ENCODE measurements at regions not wholly inside any gene's neighbourhood (a gene's known extent, or its start where the extent isn't known, plus 50 kb on each side); places are given as distances from the start of the nearest gene placed in this dataset.

DNA sequence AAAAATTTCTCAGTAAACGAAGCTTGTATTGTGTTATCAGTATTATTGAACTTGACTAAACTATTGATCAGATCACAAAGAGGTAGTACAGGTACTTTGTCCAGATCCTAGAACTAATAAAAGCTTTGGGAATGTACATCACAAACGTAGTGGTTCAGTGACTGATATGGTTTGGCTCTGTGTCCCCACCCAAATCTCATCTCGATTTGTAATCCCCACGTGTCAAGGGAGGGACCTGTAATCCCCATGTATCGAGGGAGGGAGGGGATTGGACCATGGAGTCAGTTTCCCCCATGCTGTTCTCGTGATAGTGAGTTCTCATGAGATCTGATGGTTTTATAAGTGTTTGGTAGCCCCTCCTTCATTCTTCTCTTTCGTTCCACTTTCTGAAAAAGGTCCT is 100.9 kb downstream of the ARRDC3 start:
- Histone ChIP-seq H3K27ac (replicated peaks) (no peak overlapping the region), H3K4me1 (peaks cover 19% of the 10 kb centered on the region), H3K9me3 (replicated peaks) (no peaks in the 10 kb centered on the region), H3K36me3 (no peaks in the 10 kb centered on the region), H3K27me3 (ENCODE audit: low read depth) (no peaks in the 10 kb centered on the region), H3K4me3 (no peak overlapping the region)
- DNase-seq: no peak
- intact Hi-C loops (cut with micrococcal nuclease): loop anchor here (10.0 kb wide), 1 partner anchor 167 kb away; no protein-coding TSS in a partner anchor
- TF ChIP-seq, protein P1, sequence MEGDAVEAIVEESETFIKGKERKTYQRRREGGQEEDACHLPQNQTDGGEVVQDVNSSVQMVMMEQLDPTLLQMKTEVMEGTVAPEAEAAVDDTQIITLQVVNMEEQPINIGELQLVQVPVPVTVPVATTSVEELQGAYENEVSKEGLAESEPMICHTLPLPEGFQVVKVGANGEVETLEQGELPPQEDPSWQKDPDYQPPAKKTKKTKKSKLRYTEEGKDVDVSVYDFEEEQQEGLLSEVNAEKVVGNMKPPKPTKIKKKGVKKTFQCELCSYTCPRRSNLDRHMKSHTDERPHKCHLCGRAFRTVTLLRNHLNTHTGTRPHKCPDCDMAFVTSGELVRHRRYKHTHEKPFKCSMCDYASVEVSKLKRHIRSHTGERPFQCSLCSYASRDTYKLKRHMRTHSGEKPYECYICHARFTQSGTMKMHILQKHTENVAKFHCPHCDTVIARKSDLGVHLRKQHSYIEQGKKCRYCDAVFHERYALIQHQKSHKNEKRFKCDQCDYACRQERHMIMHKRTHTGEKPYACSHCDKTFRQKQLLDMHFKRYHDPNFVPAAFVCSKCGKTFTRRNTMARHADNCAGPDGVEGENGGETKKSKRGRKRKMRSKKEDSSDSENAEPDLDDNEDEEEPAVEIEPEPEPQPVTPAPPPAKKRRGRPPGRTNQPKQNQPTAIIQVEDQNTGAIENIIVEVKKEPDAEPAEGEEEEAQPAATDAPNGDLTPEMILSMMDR (IDR thresholded peaks at IDR 0.05; ENCODE audit: borderline replicate concordance): no peak

DNA sequence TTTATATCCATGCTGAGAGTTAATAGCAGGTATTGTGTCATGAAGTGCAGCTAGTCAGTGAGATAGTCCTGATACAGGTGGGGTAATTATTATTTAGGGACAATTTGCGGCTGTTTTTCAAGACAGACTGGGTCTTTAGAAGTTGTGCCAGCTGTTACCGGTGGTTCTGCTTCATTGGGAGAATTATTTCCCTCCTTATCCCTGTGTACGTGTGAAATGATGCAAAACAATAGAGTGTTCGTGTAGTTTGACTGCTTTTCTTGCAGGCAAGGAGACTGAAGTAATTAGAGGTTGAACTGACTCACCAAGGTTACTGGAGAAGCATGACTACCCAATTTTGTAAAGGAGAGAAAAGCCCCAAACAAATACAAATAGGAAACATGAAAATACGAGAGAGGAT is 101.7 kb downstream of the ARRDC3 start:
- TF ChIP-seq, protein P1 (IDR thresholded peaks at IDR 0.05; ENCODE audit: borderline replicate concordance): no peak
- no peak overlapping the region for H3K4me3 ChIP-seq
- intact Hi-C loops (cut with micrococcal nuclease): loop anchor here (10.0 kb wide), 1 partner anchor 167 kb away; no protein-coding TSS in a partner anchor

DNA sequence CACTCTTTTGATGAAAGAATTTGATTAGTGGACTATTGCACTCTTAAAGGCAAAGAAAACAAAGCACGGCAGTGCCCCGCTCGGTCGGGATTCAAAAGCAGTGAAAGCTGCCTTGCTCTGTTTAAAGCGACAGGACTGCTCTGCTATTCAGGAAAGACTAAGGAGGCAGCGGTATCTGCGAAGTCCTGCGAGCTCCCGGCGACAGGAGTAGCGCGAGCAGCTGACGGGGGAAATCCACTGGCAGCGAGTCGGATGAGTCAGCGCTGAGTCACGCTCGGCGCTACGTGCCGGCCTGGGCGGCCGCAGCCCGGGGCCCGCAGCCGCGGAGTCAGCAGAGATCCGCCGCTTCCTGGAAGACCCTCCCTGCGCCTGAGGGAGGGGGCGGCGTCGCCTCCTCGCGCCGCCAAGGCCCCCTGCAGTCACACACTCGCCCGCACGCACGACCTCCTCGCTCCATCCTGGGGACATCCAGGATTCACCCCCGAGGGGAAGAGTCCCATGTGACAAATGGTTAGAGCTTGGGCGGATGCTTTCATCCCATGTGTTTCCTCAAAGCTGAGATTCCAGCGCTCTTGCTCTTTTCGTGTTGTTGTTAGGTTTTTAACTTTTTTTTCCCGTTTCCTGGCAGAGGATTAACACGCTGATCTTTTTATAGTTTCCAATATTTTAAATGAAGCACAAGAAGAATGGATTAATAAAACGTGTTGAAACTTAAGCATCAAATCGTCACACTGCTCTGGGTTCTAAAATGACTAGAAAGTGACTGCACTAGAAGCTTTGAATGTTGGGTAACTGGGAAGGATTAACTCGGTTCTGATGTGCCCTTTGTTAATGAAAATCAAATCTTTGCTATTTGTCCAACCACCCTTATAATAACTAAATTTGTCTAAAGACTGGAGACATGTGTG is 102.5 kb downstream of the ARRDC3 start:
- Histone ChIP-seq H3K27me3 (ENCODE audit: low read depth) (no peaks in the 10 kb centered on the region), H3K9me3 (replicated peaks) (no peaks in the 10 kb centered on the region), H3K4me1 (peaks cover 19% of the 10 kb centered on the region), H3K4me3 (peak overlapping the region; percentile 68), H3K36me3 (no peaks in the 10 kb centered on the region), H3K27ac (replicated peaks) (peak overlapping the region; percentile 94)
- DNase-seq: peak; percentile 94
- intact Hi-C loops (cut with micrococcal nuclease): loop anchor here (10.0 kb wide), 1 partner anchor 166 kb away; no protein-coding TSS in a partner anchor
- TF ChIP-seq, protein P1 (IDR thresholded peaks at IDR 0.05; ENCODE audit: borderline replicate concordance): peak; percentile 11

More for the DNA sequence above, 101.7 kb downstream of the ARRDC3 start:
- Histone ChIP-seq H3K4me1 (peaks cover 19% of the 10 kb centered on the region), H3K27ac (replicated peaks) (peak overlapping the region; percentile 94), H3K36me3 (no peaks in the 10 kb centered on the region), H3K9me3 (replicated peaks) (no peaks in the 10 kb centered on the region), H3K27me3 (ENCODE audit: low read depth) (no peaks in the 10 kb centered on the region)
- no peak for DNase-seq

DNA sequence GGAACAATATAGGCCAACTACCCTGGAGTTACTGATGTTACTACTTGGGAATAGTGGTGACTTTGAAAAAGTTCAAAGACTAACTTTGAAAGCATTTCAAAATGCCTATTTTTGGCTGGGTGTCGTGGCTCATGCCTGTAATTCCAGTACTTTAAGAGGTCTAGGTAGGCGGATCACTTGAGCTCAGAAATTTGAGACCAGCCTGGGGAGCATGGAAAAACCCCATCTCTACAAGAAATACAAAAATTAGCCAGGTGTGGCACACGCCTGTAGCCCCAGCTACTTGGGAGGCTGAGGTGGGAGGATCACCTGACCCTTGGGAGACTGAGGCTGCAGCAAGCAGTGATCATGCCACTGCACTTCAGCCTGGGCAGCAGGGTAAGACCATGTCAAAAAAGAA is 105.3 kb downstream of the ARRDC3 start:
- Histone ChIP-seq H3K27ac (replicated peaks) (no peak overlapping the region), H3K9me3 (replicated peaks) (no peaks in the 10 kb centered on the region), H3K4me3 (no peak overlapping the region), H3K4me1 (peaks cover 22% of the 10 kb centered on the region), H3K36me3 (no peaks in the 10 kb centered on the region), H3K27me3 (ENCODE audit: low read depth) (no peaks in the 10 kb centered on the region)
- no peak for DNase-seq
- TF ChIP-seq, protein P1 (IDR thresholded peaks at IDR 0.05; ENCODE audit: borderline replicate concordance): no peak
- intact Hi-C loops (cut with micrococcal nuclease): no loop called here

DNA sequence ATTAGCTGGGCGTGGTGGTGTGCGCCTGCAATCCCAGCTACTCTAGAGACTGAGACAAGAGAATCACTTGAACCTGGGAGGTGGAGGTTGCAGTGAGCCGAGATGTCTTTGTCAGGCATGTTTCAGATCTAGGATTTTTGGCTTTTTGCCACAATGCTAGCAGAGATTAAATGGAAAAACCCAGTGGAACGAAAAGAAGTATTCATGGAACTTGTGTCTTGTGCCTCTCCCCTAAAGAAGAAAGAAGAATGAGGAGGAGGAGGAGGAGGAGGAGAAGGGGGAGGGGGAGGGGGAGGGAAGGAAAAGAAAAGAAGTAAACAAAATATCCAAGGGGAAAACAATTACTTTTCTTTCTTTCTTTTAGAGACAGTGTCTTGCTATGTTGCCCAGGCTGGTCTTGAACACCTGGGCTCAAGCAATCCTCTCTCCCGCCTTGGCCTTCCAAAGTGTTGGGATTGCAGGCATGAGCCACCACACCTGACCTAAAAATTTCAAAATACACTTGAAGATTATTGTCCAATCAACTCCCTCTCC is 106.0 kb downstream of the ARRDC3 start:
- Histone ChIP-seq H3K36me3 (no peaks in the 10 kb centered on the region), H3K9me3 (replicated peaks) (no peaks in the 10 kb centered on the region), H3K4me3 (no peak overlapping the region), H3K4me1 (peaks cover 23% of the 10 kb centered on the region), H3K27ac (replicated peaks) (no peak overlapping the region), H3K27me3 (ENCODE audit: low read depth) (no peaks in the 10 kb centered on the region)
- TF ChIP-seq, protein P1 (IDR thresholded peaks at IDR 0.05; ENCODE audit: borderline replicate concordance): no peak
- intact Hi-C loops (cut with micrococcal nuclease): no loop called here
- no peak for DNase-seq

Data from left ventricle myocardium inferior (tissue), 1 donor.